OCI-LY1 (cell line): ENCODE measurements at regions not wholly inside any gene's neighbourhood (a gene's known extent, or its start where the extent isn't known, plus 50 kb on each side); places are given as distances from the start of the nearest gene placed in this dataset.

ENCODE experiments used
- EZH2 ChIP-seq: fragments of 200-600 bp; sonication (generic), shearing (Covaris generic); IDR thresholded peaks from 2 replicates; pipeline ENCODE4 v1.8.0; 2017; ENCODE audit warnings: borderline replicate concordance, mixed run types, mild to moderate bottlenecking, antibody characterized with exemption, low read length, moderate library complexity, mixed read lengths
- TF ChIP-seq, protein P1 (sequence below): fragments of 200-600 bp; sonication (generic), shearing (Covaris generic); IDR thresholded peaks from 2 replicates; pipeline ENCODE4 v1.5.1; 2017; ENCODE audit warnings: mild to moderate bottlenecking, antibody characterized with exemption, low read length, moderate library complexity, mixed read lengths

DNA sequence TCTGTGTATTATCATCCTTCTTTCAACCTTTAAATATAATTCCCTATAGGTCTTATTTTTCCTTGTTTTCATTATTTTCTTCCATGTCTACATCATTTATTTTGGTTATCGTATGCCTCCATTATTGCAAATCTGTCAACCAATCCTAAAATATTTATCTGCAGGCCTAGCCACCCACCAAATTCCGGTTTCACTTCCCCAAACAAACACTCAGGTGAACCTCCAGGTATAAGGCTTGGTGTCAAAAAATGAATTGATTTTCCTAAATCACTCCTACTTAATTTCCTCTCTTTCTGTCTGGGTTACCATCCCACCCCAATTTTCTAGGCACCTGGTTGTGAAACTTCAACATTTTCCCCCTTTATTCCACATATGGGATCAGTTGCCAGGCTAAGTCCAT lies 111.9 kb upstream of the LINC00305 start:
- no peak for TF ChIP-seq EZH2
- TF ChIP-seq, protein P1, sequence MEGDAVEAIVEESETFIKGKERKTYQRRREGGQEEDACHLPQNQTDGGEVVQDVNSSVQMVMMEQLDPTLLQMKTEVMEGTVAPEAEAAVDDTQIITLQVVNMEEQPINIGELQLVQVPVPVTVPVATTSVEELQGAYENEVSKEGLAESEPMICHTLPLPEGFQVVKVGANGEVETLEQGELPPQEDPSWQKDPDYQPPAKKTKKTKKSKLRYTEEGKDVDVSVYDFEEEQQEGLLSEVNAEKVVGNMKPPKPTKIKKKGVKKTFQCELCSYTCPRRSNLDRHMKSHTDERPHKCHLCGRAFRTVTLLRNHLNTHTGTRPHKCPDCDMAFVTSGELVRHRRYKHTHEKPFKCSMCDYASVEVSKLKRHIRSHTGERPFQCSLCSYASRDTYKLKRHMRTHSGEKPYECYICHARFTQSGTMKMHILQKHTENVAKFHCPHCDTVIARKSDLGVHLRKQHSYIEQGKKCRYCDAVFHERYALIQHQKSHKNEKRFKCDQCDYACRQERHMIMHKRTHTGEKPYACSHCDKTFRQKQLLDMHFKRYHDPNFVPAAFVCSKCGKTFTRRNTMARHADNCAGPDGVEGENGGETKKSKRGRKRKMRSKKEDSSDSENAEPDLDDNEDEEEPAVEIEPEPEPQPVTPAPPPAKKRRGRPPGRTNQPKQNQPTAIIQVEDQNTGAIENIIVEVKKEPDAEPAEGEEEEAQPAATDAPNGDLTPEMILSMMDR = no peak
